ENCODE measurements at regions not wholly inside any gene's neighbourhood (a gene's known extent, or its start where the extent isn't known, plus 50 kb on each side); places are given as distances from the start of the nearest gene placed in this dataset.

DNA sequence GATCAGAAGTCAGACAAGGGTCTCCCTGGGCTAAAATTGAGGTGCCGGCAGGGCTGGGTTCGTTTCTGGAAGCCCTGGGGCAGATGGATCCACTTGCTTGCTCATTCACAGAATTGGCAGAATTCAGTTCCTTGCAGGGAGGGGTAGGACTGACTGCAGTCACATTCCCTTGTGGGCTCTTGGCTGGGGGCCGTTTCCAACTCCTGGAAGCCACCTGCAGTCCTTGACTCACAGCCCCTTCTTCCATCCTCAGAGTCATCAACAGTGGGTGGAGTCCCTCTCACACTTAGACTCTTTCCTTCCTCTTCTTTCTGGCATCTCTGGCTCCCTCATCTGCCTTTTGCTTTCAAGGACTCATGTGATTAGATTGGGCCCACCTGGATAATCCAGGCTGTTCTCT lies 54.6 kb upstream of the NANOS1 start (continued):
- TF ChIP-seq, protein P1, sequence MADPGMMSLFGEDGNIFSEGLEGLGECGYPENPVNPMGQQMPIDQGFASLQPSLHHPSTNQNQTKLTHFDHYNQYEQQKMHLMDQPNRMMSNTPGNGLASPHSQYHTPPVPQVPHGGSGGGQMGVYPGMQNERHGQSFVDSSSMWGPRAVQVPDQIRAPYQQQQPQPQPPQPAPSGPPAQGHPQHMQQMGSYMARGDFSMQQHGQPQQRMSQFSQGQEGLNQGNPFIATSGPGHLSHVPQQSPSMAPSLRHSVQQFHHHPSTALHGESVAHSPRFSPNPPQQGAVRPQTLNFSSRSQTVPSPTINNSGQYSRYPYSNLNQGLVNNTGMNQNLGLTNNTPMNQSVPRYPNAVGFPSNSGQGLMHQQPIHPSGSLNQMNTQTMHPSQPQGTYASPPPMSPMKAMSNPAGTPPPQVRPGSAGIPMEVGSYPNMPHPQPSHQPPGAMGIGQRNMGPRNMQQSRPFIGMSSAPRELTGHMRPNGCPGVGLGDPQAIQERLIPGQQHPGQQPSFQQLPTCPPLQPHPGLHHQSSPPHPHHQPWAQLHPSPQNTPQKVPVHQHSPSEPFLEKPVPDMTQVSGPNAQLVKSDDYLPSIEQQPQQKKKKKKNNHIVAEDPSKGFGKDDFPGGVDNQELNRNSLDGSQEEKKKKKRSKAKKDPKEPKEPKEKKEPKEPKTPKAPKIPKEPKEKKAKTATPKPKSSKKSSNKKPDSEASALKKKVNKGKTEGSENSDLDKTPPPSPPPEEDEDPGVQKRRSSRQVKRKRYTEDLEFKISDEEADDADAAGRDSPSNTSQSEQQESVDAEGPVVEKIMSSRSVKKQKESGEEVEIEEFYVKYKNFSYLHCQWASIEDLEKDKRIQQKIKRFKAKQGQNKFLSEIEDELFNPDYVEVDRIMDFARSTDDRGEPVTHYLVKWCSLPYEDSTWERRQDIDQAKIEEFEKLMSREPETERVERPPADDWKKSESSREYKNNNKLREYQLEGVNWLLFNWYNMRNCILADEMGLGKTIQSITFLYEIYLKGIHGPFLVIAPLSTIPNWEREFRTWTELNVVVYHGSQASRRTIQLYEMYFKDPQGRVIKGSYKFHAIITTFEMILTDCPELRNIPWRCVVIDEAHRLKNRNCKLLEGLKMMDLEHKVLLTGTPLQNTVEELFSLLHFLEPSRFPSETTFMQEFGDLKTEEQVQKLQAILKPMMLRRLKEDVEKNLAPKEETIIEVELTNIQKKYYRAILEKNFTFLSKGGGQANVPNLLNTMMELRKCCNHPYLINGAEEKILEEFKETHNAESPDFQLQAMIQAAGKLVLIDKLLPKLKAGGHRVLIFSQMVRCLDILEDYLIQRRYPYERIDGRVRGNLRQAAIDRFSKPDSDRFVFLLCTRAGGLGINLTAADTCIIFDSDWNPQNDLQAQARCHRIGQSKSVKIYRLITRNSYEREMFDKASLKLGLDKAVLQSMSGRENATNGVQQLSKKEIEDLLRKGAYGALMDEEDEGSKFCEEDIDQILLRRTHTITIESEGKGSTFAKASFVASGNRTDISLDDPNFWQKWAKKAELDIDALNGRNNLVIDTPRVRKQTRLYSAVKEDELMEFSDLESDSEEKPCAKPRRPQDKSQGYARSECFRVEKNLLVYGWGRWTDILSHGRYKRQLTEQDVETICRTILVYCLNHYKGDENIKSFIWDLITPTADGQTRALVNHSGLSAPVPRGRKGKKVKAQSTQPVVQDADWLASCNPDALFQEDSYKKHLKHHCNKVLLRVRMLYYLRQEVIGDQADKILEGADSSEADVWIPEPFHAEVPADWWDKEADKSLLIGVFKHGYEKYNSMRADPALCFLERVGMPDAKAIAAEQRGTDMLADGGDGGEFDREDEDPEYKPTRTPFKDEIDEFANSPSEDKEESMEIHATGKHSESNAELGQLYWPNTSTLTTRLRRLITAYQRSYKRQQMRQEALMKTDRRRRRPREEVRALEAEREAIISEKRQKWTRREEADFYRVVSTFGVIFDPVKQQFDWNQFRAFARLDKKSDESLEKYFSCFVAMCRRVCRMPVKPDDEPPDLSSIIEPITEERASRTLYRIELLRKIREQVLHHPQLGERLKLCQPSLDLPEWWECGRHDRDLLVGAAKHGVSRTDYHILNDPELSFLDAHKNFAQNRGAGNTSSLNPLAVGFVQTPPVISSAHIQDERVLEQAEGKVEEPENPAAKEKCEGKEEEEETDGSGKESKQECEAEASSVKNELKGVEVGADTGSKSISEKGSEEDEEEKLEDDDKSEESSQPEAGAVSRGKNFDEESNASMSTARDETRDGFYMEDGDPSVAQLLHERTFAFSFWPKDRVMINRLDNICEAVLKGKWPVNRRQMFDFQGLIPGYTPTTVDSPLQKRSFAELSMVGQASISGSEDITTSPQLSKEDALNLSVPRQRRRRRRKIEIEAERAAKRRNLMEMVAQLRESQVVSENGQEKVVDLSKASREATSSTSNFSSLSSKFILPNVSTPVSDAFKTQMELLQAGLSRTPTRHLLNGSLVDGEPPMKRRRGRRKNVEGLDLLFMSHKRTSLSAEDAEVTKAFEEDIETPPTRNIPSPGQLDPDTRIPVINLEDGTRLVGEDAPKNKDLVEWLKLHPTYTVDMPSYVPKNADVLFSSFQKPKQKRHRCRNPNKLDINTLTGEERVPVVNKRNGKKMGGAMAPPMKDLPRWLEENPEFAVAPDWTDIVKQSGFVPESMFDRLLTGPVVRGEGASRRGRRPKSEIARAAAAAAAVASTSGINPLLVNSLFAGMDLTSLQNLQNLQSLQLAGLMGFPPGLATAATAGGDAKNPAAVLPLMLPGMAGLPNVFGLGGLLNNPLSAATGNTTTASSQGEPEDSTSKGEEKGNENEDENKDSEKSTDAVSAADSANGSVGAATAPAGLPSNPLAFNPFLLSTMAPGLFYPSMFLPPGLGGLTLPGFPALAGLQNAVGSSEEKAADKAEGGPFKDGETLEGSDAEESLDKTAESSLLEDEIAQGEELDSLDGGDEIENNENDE (IDR thresholded peaks at IDR 0.05; ENCODE audit: insufficient replicate concordance, low read length), result no peak
- TF ChIP-seq RAD21 (IDR thresholded peaks at IDR 0.05 in 1 of 2, conservative IDR thresholded peaks at IDR 0.05 in 1 of 2; ENCODE audit: low read depth in 2 of 2, low read length in 2 of 2) (no peak), NANOG (IDR thresholded peaks at IDR 0.05; ENCODE audit: insufficient read depth, low read depth, low read length, poor library complexity, severe bottlenecking) (no peak)

All from H1 (cell line).